ENCODE measurements at regions not wholly inside any gene's neighbourhood (a gene's known extent, or its start where the extent isn't known, plus 50 kb on each side); places are given as distances from the start of the nearest gene placed in this dataset.

- H3K27ac ChIP-seq (ENCODE audit: low read depth, low read length, poor library complexity, severe bottlenecking) = no peak overlapping the region
- no peaks in the 10 kb centered on the region for H3K27me3 ChIP-seq (ENCODE audit: insufficient read depth, low read length)
- no peaks in the 10 kb centered on the region for H3K9me3 ChIP-seq (ENCODE audit: low read length)
- no peaks in the 10 kb centered on the region for H4K20me1 ChIP-seq (ENCODE audit: insufficient read depth, low read length)
- no peaks in the 10 kb centered on the region for H3K4me1 ChIP-seq (ENCODE audit: insufficient read depth, low read length, severe bottlenecking)
- no peak overlapping the region for H3K4me2 ChIP-seq (ENCODE audit: low read length)
- H3K9ac ChIP-seq (ENCODE audit: low read length) = no peak overlapping the region
- no peak for TF ChIP-seq CTCF (IDR thresholded peaks at IDR 0.05; ENCODE audit: low read length)
- TF ChIP-seq EZH2 (IDR thresholded peaks at IDR 0.05; ENCODE audit: borderline replicate concordance, low read length) = no peak
- no peaks in the 10 kb centered on the region for H3K9me2 ChIP-seq (ENCODE audit: low read depth, low read length)
- H2AFZ ChIP-seq (ENCODE audit: low read length) = no peak overlapping the region
- no peaks in the 10 kb centered on the region for H3F3A ChIP-seq (ENCODE audit: insufficient read depth, low read length)
- H3K79me2 ChIP-seq (ENCODE audit: insufficient read depth, low read length) = no peaks in the 10 kb centered on the region
- H3K36me3 ChIP-seq (ENCODE audit: insufficient read depth, low read length) = no peaks in the 10 kb centered on the region
- no peak overlapping the region for H3K4me3 ChIP-seq (ENCODE audit: low read depth, low read length, poor library complexity, severe bottlenecking)
Observed at GRCh38 chr6:131453803-131454202, 119.2 kb upstream of the ARG1 start.

GRCh38 chr6:131456565-131456964 lies 116.5 kb upstream of the ARG1 start:
- Histone ChIP-seq H3F3A (ENCODE audit: insufficient read depth, low read length) (no peaks in the 10 kb centered on the region), H3K4me2 (ENCODE audit: low read length) (no peak overlapping the region), H3K36me3 (ENCODE audit: insufficient read depth, low read length) (no peaks in the 10 kb centered on the region), H2AFZ (ENCODE audit: low read length) (no peak overlapping the region), H4K20me1 (ENCODE audit: insufficient read depth, low read length) (no peaks in the 10 kb centered on the region), H3K4me3 (ENCODE audit: low read depth, low read length, poor library complexity, severe bottlenecking) (no peak overlapping the region), H3K9me2 (ENCODE audit: low read depth, low read length) (no peaks in the 10 kb centered on the region), H3K9ac (ENCODE audit: low read length) (no peak overlapping the region), H3K27ac (ENCODE audit: low read depth, low read length, poor library complexity, severe bottlenecking) (no peak overlapping the region), H3K9me3 (ENCODE audit: low read length) (no peaks in the 10 kb centered on the region), H3K79me2 (ENCODE audit: insufficient read depth, low read length) (no peaks in the 10 kb centered on the region), H3K4me1 (ENCODE audit: insufficient read depth, low read length, severe bottlenecking) (no peaks in the 10 kb centered on the region), H3K27me3 (ENCODE audit: insufficient read depth, low read length) (no peaks in the 10 kb centered on the region)
- TF ChIP-seq CTCF (IDR thresholded peaks at IDR 0.05; ENCODE audit: low read length) (no peak), EZH2 (IDR thresholded peaks at IDR 0.05; ENCODE audit: borderline replicate concordance, low read length) (no peak)

- H3K27ac ChIP-seq (ENCODE audit: low read depth, low read length, poor library complexity, severe bottlenecking) = no peak overlapping the region
- no peak for TF ChIP-seq EZH2 (IDR thresholded peaks at IDR 0.05; ENCODE audit: borderline replicate concordance, low read length)
- TF ChIP-seq CTCF (IDR thresholded peaks at IDR 0.05; ENCODE audit: low read length) = no peak
- H3K4me2 ChIP-seq (ENCODE audit: low read length) = no peak overlapping the region
Observed at GRCh38 chr6:131459005-131459404, 114.0 kb upstream of the ARG1 start.

More at GRCh38 chr6:131459005-131459404, 114.0 kb upstream of the ARG1 start:
- Histone ChIP-seq H3K9me2 (ENCODE audit: low read depth, low read length) (no peaks in the 10 kb centered on the region), H3F3A (ENCODE audit: insufficient read depth, low read length) (no peaks in the 10 kb centered on the region), H4K20me1 (ENCODE audit: insufficient read depth, low read length) (no peaks in the 10 kb centered on the region), H2AFZ (ENCODE audit: low read length) (no peak overlapping the region), H3K9me3 (ENCODE audit: low read length) (no peaks in the 10 kb centered on the region), H3K79me2 (ENCODE audit: insufficient read depth, low read length) (no peaks in the 10 kb centered on the region), H3K9ac (ENCODE audit: low read length) (no peak overlapping the region), H3K36me3 (ENCODE audit: insufficient read depth, low read length) (no peaks in the 10 kb centered on the region), H3K27me3 (ENCODE audit: insufficient read depth, low read length) (no peaks in the 10 kb centered on the region), H3K4me1 (ENCODE audit: insufficient read depth, low read length, severe bottlenecking) (no peaks in the 10 kb centered on the region), H3K4me3 (ENCODE audit: low read depth, low read length, poor library complexity, severe bottlenecking) (no peak overlapping the region)

Data from OCI-LY1 (cell line).